MCF 10A (cell line): ENCODE measurements at regions not wholly inside any gene's neighbourhood (a gene's known extent, or its start where the extent isn't known, plus 50 kb on each side); places are given as distances from the start of the nearest gene placed in this dataset.

Experiments used
- BruUV-seq: library from RNA; stranded (reverse); fragments of 400-500 nt; replicated peaks from 2 replicates; lab custom pipeline; 2021; lab: Mats Ljungman, UMichigan
- CTCF ChIA-PET: fragments of 300-600 bp; sonication (Branson Sonifier 250); formaldehyde crosslinking; extraction: SDS; loops from one replicate; lab custom pipeline; 2021; ENCODE audit warnings: antibody characterized with exemption, inconsistent platforms; lab: Yijun Ruan, JAX
- POLR2A ChIA-PET: fragments of 300-600, 350-650 bp; sonication (Branson Sonifier 250); formaldehyde crosslinking; extraction: SDS; loops from one replicate; lab custom pipeline; 2020; ENCODE audit warnings: antibody characterized with exemption, inconsistent platforms; lab: Yijun Ruan, JAX
- DNase-seq: peaks from one replicate; pipeline ENCODE4 v3.0.0-alpha.2; 2018; ENCODE audit not compliant: unreplicated experiment
- H3K27ac Mint-ChIP-seq: one replicate; pipeline ENCODE4 v1.8.0; 2022; ENCODE audit warnings: mild to moderate bottlenecking, low read depth, mixed read lengths; ENCODE audit not compliant: unreplicated experiment
- H3K27me3 Mint-ChIP-seq: one replicate; pipeline ENCODE4 v1.8.0; 2022; ENCODE audit warnings: mixed read lengths; ENCODE audit not compliant: insufficient read depth, unreplicated experiment
- H3K36me3 Mint-ChIP-seq: one replicate; pipeline ENCODE4 v1.8.0; 2022; ENCODE audit warnings: mild to moderate bottlenecking, moderate library complexity, mixed read lengths; ENCODE audit not compliant: insufficient read depth, unreplicated experiment
- H3K4me1 Mint-ChIP-seq: one replicate; pipeline ENCODE4 v1.8.0; 2022; ENCODE audit warnings: mixed read lengths; ENCODE audit not compliant: insufficient read depth, unreplicated experiment
- H3K4me3 Mint-ChIP-seq: one replicate; pipeline ENCODE4 v1.8.0; 2022; ENCODE audit warnings: mild to moderate bottlenecking, moderate library complexity, mixed read lengths; ENCODE audit not compliant: unreplicated experiment
- H3K9me3 Mint-ChIP-seq: one replicate; pipeline ENCODE4 v1.8.0; 2022; ENCODE audit warnings: mixed read lengths; ENCODE audit not compliant: unreplicated experiment
- CTCF ChIP-seq: fragments of 200-600 bp; IDR thresholded peaks from one replicate; pipeline ENCODE4 v1.8.0; 2022; ENCODE audit warnings: antibody characterized with exemption, mild to moderate bottlenecking; ENCODE audit not compliant: unreplicated experiment
- intact Hi-C: fragments of 100-400 bp; cut with micrococcal nuclease; formaldehyde crosslinking; loops from 2 replicates; pipeline ENCODE4 v1.14.1; 2022

- ChIA-PET POLR2A (interaction anchor here (0.7 kb wide), 1 partner anchor 19 kb away, joined by 3 read pairs; no protein-coding TSS in a partner anchor), CTCF (interaction anchor here (1.0 kb wide), 1 partner anchor 112 kb away, joined by 4 read pairs; no protein-coding TSS in a partner anchor)
- Mint-ChIP-seq H3K9me3 (no peaks in the 10 kb centered on the region), H3K27me3 (no peaks in the 10 kb centered on the region), H3K4me3 (no peak overlapping the region), H3K36me3 (peaks cover 7% of the 10 kb centered on the region), H3K27ac (no peak overlapping the region), H3K4me1 (peaks cover 22% of the 10 kb centered on the region)
- no peak for TF ChIP-seq CTCF
- no peak for DNase-seq
- intact Hi-C loops: no loop called here
- no TSS peak for BruUV-seq
Observed at GRCh38 chr5:68027519-68027918, 188.0 kb upstream of the PIK3R1 start.

GRCh38 chr5:68026092-68026885 lies 189.3 kb upstream of the PIK3R1 start:
- H3K27ac Mint-ChIP-seq: no peak overlapping the region
- H3K9me3 Mint-ChIP-seq: no peaks in the 10 kb centered on the region
- H3K27me3 Mint-ChIP-seq: no peaks in the 10 kb centered on the region
- H3K4me1 Mint-ChIP-seq: peaks cover 21% of the 10 kb centered on the region
- TF ChIP-seq CTCF: no peak
- intact Hi-C loops: no loop called here
- CTCF ChIA-PET: interaction anchor here (0.6 kb wide), 1 partner anchor 127 kb away, joined by 4 read pairs; no protein-coding TSS in a partner anchor
- no peak for DNase-seq
- peaks cover 5% of the 10 kb centered on the region for H3K36me3 Mint-ChIP-seq
- POLR2A ChIA-PET: interaction anchor here (0.9 kb wide), 2 partner anchors 152 to 189 kb away, joined by 3 read pairs; partner anchors contain the start of gene PIK3R1
- H3K4me3 Mint-ChIP-seq: no peak overlapping the region
- no TSS peak for BruUV-seq

GRCh38 chr5:68024426-68024825 lies 191.1 kb upstream of the PIK3R1 start:
- BruUV-seq: no TSS peak
- Mint-ChIP-seq H3K27me3 (no peaks in the 10 kb centered on the region), H3K4me1 (peaks cover 21% of the 10 kb centered on the region), H3K4me3 (no peak overlapping the region), H3K9me3 (no peaks in the 10 kb centered on the region), H3K36me3 (no peaks in the 10 kb centered on the region), H3K27ac (no peak overlapping the region)
- ChIA-PET POLR2A (interaction anchor here (1.2 to 1.6 kb wide), 3 partner anchors 9 to 144 kb away, joined by 3 to 7 read pairs (median 4); no protein-coding TSS in a partner anchor), CTCF (no interaction called here)
- intact Hi-C loops: no loop called here
- TF ChIP-seq CTCF: no peak
- DNase-seq: no peak

- Mint-ChIP-seq H3K36me3 (no peaks in the 10 kb centered on the region), H3K4me3 (no peak overlapping the region), H3K4me1 (peaks cover 1% of the 10 kb centered on the region), H3K9me3 (no peaks in the 10 kb centered on the region), H3K27me3 (no peaks in the 10 kb centered on the region), H3K27ac (no peak overlapping the region)
- CTCF ChIA-PET: interaction anchor here (1.1 kb wide), 1 partner anchor 774 kb away, joined by 5 read pairs; no protein-coding TSS in a partner anchor
- POLR2A ChIA-PET: interaction anchor here (0.7 kb wide), 2 partner anchors 57 to 212 kb away, joined by 3 read pairs; no protein-coding TSS in a partner anchor
- no TSS peak for BruUV-seq
- TF ChIP-seq CTCF: no peak
- intact Hi-C loops: no loop called here
- DNase-seq: no peak
Observed at GRCh38 chr5:68021916-68022315, 193.6 kb upstream of the PIK3R1 start.
